Kasumi-1 (cell line): ENCODE measurements at regions not wholly inside any gene's neighbourhood (a gene's known extent, or its start where the extent isn't known, plus 50 kb on each side); places are given as distances from the start of the nearest gene placed in this dataset.
"Not testable (repeated sequence)": the region's sequence is repeated elsewhere in the genome, so short reads cannot be mapped to it uniquely, and the experiment has no call there.

Experiments
- DNase-seq, 2 experiments: peaks; one replicate each; lab custom pipeline; 2025; lab: John Stamatoyannopoulos, UW

DNA sequence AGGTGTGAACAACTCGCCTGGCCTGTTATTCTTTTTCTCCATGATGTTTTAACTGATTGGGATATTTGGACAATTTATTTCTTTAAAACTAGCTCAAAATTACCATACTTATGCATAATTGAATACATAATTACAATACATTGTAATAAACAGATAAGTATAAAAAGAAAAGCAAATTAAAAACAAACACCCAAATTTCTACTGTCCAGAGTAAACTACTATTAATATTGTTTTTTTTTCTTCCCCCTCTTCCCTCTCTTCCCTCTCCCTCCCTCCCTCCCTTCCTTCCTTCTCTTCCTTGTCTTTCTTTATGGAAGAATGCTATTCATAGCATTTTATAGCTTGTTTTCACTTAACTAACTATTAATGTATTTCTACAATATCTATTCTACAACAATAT, 117.7 kb upstream of the IVNS1ABP start:
- DNase-seq = no peak

DNA sequence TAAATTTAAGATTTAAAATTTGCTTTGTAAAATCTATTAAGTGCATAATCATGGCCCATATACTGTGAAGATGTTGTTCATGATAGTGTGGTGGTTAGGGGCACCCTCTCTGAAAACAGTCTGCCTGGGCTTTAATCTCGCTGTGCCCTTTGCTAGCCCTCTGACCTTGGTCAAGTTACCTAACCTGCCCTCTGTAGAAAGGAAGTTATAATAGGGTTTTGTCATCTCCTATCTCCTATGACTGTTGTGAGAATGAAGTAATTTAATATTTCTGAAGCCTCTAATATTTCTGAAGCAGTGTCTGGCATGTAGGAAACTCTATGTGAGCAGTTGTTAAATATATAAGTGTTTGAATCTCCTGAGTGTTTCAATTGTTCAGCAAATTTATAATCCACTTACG, 116.6 kb upstream of the IVNS1ABP start:
- DNase-seq = no peak

DNA sequence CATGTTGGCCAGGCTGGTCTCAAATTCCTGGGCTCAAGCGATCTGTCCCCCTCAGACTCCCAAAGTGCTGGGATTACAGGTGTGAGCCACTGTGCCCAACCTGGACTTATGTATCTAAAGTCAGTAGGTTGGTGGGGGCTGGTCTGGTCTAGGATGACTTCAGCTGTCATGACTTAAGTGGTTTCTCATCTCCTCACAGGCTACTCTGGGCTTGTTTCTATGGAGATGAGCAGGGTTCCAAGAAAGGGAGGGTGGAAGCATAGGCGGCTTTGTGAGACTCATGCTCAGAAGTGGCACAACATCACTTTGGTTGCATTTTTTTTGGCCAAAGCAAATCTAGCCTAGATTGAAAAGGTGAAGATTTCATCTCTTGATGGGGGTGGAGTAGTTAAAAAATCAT, 115.9 kb upstream of the IVNS1ABP start:
- DNase-seq = no peak

DNA sequence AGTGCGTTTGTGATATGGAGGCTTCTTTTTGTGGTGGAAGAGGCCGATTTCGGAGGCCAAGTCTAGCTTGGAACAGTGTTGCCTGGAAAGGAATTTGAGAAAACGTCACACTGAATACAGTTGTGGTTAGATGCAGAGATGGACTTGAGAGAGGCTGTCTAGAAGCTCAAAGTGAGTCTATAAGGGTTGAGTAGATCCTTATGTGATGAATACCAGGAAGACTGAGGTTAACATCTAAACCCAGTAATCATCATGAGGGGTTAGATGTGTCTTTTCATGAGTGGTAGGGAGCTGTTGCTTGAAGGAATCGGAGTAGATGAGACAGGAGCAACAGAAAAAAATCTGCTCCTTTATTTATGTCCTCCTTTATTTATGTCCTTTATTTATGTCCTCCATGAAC, 114.6 kb upstream of the IVNS1ABP start:
- DNase-seq = no peak

DNA sequence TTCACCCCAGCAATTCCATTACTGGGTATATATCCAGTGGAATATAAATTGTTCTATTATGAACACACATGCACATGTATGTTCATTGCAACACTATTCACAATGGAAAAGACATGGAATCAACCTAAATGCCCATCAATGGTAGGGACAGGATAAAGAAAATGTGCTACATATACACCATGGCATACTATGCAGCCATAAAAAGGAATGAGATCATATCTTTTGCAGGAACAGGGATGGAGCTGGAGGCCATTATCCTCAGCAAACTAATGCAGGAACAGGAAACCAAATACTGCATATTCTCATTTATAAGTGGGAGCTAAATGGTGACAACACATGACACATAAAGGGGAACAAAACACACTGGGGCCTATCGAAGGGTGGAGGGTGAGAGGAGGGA, 112.6 kb upstream of the IVNS1ABP start:
- DNase-seq = not testable (repeated sequence)

DNA sequence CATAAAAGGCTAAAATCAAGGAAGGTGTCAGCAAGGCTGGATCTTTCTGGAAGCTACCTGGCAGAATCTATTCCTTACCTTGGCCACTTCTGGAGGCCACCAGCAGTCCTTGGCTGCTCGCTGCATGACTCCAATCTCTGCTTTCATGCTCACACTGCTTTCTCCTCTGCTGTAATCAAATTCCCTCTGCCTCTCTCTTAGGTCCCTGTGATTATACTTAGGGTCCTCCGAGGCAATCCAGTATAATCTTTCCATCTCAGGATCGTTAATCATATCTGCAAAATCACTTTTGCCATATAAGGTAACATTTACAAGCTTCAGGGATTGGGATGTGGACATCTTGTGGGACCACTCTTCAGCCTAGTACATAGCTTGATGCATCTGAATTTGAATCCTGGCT, 110.7 kb upstream of the IVNS1ABP start:
- DNase-seq = no peak

DNA sequence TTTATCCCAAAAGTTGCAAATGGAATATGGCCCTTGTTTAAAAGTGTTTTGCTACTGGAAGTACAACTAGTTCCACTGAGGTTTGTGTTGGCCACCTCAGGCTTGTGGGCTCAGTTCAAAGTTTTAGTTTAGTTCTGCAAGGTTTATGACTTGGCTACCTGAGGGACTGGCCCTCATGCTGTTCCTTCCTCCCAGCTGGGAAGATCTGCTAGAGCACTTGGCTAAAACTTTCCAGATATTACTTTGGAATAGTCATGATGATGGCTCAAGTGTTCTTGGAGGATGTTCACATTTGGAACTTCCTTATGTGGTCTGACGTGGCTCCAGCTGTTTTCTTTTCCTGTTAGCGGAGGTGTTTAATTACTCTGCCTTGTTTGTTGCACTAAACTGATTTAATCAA, 110.2 kb upstream of the IVNS1ABP start:
- no peak for DNase-seq

DNA sequence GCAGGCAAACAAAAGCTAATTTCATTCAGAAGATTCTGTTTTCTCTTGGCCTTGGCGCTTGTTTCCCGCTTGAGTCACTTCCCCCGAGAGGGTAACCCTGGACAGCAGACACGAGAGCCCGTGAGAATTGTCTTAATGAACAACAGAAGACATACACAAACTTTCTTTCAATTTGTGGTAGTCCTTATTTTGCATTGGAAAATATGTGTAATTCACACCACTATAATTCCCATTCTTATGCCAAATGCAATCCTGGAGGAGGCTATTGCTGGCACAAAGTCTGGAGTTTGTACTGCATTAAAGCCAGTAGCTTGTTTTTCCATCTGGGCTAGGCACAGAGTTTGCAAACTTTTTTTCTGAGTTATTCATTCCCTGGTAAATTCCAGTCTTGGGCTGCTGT, 109.8 kb upstream of the IVNS1ABP start:
- DNase-seq = no peak

DNA sequence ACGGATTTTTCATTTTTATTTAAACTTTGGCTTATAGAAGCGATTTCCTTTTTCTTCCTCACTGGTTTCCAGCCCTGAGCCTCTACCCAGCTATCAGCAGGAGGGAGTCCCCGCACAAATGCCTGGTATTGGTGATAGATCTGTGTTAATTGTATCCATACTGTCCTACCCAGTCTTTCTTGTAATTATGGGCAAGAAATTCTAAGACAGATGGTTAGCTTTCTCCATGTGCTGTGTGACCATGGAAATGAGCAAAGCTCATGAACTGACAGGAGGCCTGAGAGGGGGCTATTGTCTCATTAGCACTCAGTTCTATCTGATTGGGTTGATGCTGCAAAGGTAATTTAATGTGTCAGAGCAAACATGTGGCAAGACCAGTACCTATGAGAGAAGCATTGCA, 108.1 kb upstream of the IVNS1ABP start:
- DNase-seq = no peak

DNA sequence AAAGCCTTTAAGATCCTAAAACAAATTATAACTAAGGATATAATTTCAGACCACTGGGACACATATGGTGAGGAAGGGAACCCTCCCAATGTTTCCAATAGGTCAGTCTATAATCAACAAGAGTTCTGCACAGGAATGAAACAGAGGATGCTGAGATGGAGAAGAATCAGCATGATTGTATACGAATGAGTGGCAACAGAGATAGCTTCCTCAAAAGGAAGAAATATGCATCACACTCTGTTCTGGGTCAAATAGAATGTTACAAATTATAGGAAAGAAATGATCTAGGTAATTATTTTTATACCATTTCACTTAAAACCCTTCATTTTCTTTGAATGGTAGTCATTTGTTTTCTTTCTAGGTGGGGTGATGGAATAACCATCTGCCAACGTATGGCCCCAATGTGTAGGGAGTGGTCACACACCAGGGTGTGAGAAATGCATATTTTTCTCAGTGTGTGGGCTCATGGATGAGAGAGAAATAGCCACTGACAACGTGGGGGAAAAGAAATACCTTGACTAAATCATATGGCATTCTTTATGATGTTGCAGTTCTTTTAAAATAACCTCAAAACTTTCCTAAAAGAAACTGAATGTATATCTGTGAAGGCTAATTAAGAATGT, 104.6 kb upstream of the IVNS1ABP start:
- DNase-seq = no peak

DNA sequence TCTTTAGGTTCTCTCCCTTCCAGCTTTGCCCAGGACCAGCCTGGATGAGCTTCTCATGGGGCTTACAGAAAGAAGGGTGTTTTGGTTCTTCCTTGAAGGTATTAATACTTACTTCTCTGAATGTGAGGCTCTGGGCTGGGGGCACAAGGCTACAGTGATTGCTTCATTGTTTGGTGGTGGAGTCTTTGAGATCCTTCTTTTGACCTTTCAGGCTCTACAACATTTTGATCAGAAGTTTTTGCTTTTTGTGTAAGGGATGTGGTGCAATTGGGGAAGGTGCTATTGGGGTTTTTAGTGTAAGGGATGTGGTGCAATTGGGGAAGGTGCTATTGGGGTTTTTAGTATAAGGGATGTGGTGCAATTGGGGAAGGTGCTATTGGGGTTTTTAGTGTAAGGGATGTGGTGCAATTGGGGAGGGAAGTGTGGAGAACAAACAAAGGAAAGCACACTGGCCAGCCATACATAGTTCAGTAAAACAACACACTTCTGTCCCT, 103.6 kb upstream of the IVNS1ABP start:
- peak in 1 of 2 experiments; percentile 13 for DNase-seq

DNA sequence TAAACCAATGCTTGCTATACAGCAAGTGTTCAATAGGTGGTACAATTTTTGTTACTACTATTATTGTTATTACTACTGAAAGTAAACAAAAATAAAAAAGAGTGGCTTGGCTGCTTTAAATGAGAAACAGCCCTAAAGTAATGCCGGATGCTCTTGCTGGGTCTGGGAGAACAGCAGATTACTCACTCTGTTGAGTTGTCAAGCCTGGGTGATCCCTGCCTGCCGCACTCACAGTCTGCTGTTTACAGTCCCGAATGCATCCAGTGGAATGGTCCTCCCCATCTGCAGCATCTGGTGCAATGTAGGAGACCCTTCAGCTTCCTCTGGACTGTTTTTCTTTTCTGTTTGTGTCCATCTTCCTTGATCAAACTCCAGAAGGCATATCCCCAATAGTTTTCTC, 102.7 kb upstream of the IVNS1ABP start:
- DNase-seq = no peak

DNA sequence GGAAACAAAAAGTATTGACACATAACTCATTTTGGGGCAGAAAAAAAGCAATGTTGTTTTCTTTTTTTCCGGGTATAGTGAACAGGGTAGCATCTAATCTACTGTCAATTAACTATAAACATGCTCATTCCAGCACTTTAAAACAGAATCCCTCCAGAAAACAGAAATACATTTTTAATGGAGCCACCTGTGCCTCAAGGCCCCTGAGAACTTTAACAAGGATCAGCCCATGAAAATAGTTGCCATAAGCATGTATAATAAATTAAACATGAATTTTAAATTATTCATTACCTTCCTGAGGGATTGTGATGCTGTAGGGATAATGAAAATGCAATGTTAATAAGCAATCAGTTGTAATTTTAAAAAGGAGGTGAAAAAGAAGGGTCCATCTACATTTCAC, 101.4 kb upstream of the IVNS1ABP start:
- no peak for DNase-seq

DNA sequence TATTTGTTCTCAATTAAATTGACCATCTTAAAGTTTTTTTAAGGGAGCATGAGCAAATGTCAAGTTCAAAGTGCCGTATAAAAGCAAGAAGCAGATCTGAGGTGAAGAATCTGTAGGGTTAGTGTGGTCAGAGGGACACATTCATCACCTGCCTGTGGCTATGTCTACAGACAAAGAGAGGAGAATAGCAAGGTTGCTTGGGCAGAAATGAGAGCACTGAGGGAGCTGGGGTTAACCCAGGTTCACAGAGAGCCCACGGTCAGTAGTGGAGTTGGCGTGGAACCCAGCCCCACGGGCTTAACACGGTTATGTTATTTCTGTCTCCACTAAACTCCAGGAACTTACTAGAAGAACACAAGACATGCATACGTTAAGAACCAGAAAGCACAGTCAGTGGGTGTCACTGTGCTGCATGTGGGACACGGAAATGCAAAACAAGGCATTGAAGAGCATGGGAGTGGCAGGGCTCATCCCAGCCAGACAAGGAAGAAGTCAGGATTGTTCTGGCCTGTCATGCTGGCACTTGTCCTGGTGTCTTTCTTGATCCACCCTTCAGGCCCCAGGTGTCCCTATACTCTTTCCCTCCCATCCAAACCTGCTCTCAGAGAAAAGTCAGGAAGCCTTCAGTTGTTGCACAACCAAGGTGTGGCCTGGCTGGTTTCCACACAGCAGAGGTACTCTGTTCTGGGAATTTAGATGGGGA, 95.5 kb upstream of the IVNS1ABP start:
- DNase-seq = no peak

DNA sequence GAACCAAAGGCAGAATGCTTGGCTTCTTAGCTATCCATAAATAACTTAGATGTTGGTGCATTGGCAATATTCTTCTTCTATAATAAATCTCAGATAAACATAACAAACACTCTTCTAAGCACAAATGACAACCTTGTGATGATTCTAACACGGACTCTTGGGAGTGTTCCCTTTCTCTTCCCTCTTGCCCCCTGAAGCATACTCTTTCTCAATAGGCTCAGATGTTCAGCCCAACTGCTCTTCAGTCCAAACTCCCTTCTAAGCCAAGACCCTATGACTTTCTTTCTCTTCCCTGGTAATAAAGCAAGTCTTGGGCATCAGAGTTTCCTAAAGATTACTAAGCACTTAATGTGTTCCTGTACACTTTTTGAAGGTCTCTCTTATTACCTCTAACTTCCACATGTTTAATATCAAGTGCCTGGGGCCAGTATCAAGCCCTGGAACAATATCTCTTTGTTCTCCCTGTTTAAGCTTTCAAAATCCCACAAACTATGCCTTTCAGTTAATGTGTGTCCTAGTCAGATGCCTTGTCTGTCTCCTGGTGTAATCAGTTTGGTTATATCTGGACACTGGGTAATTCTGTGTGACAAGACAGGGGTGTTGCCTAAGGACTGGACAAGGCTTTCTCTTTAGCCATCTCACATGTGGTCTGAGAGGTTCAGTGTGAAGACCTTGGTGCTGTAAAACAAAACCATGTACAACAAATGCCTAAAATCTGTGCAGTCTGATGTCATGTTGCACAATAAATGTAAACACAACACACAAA, 92.9 kb upstream of the IVNS1ABP start:
- no peak for DNase-seq

DNA sequence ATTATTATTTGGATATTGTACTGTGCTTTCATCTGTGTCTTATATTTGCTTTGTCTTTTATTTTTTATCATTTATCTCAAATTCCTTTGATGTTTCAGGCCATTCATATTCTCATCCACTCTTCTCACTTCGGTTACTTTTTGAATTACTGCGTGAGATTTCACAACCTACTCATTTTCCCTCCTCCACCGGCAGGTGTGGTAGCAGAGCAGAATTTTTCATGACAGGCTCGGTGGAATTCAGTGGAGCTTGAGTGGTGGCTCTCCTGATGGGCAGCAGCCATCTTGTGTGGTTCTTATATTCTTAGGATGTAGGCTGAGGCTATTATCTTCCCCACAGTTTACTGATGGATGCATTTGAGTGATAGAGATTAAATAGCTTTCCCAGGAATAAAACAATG, 92.3 kb upstream of the IVNS1ABP start:
- no peak for DNase-seq

DNA sequence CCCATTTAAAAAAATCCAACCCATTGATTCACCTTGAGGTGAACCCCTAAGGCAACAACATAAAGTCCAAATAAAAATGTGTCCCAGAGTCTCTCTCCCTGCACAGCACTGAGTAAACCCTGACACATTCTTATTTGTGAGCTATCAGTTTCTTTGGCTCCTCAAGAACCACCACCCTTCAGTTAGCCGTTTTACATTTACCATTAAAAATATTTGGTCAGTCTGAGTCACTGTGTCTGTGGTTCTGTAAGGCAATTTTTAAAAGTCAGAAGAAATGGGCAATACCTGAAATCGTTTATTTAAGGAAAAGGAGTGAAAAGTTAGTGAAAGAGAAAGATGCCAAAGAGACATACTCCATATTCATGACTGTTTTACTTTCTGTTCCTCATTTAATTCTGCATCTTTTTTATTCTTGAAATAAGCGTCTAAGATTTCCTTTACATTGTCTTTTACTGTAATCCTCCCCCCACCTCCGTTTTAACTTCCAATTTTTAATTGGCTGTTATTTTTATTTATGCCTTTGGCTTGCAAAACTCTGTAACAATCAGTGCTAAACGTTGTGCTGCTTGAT, 91.7 kb upstream of the IVNS1ABP start:
- DNase-seq = no peak

DNA sequence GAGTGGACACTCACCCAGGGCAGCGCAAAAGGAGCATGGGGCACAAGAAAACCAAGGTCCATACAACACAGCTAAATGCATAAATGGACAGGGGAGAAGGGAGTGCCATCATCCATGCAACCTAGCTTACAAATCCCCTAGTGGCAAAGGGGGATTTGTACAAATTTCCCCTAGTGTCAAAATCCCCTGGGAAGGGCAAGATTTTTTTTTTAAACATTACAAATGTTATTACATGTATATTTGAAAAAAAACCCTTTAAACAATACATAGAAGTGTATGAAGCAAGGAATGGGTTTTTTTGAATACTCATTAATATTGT, 89.6 kb upstream of the IVNS1ABP start:
- no peak for DNase-seq

DNA sequence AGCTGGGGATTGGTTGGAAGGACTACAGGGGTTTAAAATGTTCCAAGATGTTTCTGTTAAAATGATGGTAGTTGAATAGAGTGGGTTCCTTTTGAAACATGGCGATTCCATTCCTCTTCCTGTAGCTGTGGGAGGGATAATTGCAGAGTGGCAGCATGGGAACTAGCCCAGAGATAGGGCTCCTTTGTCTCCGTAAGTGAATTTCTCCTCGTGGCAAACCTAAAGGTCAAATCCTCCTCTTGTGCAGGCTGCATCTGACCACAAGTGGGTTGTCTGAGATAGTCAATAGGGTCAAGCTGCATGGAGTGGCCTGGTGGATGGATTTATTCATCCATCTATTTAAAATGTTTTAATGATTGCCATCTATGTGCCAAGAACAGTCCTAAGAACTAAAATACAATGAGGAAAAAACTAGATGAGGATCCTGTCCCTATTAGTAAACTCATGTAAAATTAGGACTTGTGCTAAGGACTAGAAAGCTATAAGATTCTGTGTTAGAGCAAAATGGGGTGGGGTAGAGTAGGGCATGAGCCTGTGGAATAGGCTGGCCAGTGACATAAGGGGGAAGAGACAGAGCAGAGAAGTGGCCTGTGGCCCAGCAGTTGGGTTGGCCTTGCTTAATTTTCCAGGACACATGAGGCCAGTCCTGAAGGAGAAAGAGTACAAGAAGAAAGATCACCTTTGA, 89.1 kb upstream of the IVNS1ABP start:
- DNase-seq = no peak

DNA sequence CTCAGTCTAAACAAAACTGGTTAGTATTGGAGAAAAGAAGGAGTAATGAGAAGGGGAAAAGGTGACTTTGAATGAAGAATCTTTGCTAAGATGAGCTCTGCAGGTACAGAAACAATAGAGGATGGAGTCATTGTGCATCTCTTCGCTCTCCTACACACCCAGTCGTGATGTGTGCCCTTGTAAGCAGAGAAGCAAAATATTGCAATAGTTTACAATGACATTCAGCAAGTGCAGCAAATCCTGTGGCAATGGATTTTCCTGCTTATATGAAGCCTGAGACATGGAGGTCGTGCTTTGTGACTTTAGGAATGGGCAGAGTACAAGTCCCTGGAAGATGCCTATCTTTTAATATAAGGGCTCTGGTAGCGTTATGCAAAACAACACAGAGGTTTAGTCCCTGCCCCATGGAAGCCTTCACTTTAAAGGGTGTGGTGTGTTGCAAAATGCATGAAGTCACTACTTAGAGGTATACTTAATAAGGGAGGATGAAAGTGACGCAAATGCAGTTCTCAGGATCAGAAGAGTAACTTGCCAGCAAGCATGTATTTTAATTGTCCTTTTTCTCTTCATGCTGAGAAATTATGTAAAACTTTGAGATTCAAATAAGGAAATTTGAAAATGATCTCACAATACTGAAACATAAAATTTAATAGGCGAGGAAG, 88.0 kb upstream of the IVNS1ABP start:
- no peak for DNase-seq

DNA sequence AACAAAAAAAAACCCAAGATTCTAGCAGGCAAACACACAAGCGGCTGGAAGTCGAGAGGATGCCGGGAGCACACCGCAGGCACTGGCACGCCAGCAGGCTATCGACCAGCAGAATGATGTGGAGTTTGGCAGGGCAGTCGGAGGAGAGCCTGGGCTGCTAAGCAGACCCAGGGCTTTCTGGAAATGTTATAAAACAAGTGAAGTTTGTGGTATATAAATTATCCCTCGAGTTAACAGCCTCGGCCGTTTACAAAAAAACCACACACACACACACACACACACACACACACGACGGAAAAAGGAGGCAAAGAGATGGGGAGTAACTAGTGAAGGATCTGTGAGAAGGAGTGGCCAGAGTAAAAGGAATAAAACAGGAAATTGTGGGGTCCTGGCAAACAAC, 87.2 kb upstream of the IVNS1ABP start:
- no peak for DNase-seq

DNA sequence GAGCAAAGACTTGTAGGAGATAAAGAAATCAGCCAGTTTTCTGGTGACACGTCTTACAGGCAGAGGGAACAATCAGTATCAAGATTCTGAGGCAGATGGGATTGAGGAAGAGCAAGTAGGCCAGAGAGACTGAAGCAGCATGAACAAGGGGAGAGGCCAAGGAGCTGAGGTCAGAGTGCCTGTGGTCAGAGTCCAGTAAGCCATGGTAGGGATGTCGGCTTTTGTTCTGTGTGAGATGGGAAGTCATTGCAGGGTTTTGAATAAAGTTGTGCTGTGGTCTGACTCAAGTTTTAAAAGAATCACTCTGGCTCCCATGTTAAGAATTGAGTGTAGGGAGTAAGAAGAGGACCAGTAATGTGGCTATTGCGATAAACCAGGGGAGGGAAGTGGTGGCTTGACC, 85.9 kb upstream of the IVNS1ABP start:
- DNase-seq = no peak
